ENCODE measurements at regions not wholly inside any gene's neighbourhood (a gene's known extent, or its start where the extent isn't known, plus 50 kb on each side); places are given as distances from the start of the nearest gene placed in this dataset.

- Histone ChIP-seq H3K27me3 (ENCODE audit: control insufficient read depth in 1 of 2, insufficient read depth in 2 of 2, low read length in 1 of 2) (no peaks in the 10 kb centered on the region), H3K4me1 (ENCODE audit: control insufficient read depth in 1 of 2, insufficient read depth in 2 of 2, low read length in 2 of 2) (no peaks in the 10 kb centered on the region), H3K9me3 (ENCODE audit: control insufficient read depth, low read length) (no peaks in the 10 kb centered on the region), H3K4me3 (ENCODE audit: low read length in 2 of 2) (no peak overlapping the region), H3K36me3 (ENCODE audit: control insufficient read depth in 1 of 2, insufficient read depth in 2 of 2, low read length in 1 of 2) (no peaks in the 10 kb centered on the region), H3K27ac (ENCODE audit: low read depth in 1 of 2, low read length in 2 of 2) (no peak overlapping the region)
- intact Hi-C loops (cut with DNase I): no loop called here
- DNase-seq: no peak
- 62 to 80% methylated on average over 3 of the region's 3 CpGs for WGBS, 2 donors
- no peak for ATAC-seq (ENCODE audit: low FRiP score)
Measured at GRCh38 chr9:86452201-86452828, 98.1 kb upstream of the TUT7 start.

GRCh38 chr9:86449246-86449645 lies 95.0 kb upstream of the TUT7 start:
- ATAC-seq (ENCODE audit: low FRiP score): no peak

GRCh38 chr9:86445671-86446070 lies 91.5 kb upstream of the TUT7 start:
- intact Hi-C loops (cut with DNase I): no loop called here

More at GRCh38 chr9:86449246-86449645, 95.0 kb upstream of the TUT7 start:
- Histone ChIP-seq H3K4me1 (ENCODE audit: control insufficient read depth in 1 of 2, insufficient read depth in 2 of 2, low read length in 2 of 2) (no peaks in the 10 kb centered on the region), H3K36me3 (ENCODE audit: control insufficient read depth in 1 of 2, insufficient read depth in 2 of 2, low read length in 1 of 2) (no peaks in the 10 kb centered on the region), H3K27me3 (ENCODE audit: control insufficient read depth in 1 of 2, insufficient read depth in 2 of 2, low read length in 1 of 2) (no peaks in the 10 kb centered on the region), H3K27ac (ENCODE audit: low read depth in 1 of 2, low read length in 2 of 2) (no peak overlapping the region), H3K9me3 (ENCODE audit: control insufficient read depth, low read length) (no peaks in the 10 kb centered on the region), H3K4me3 (ENCODE audit: low read length in 2 of 2) (no peak overlapping the region)
- DNase-seq: no peak
- 84 to 91% methylated on average over 2 of the region's 2 CpGs for WGBS, 2 donors
- intact Hi-C loops (cut with DNase I): no loop called here

GRCh38 chr9:86443992-86444391 lies 89.8 kb upstream of the TUT7 start:
- H3K36me3 ChIP-seq (ENCODE audit: control insufficient read depth in 1 of 2, insufficient read depth in 2 of 2, low read length in 1 of 2): no peaks in the 10 kb centered on the region

More at GRCh38 chr9:86445671-86446070, 91.5 kb upstream of the TUT7 start:
- Histone ChIP-seq H3K4me1 (ENCODE audit: control insufficient read depth in 1 of 2, insufficient read depth in 2 of 2, low read length in 2 of 2) (no peaks in the 10 kb centered on the region), H3K4me3 (ENCODE audit: low read length in 2 of 2) (no peak overlapping the region), H3K9me3 (ENCODE audit: control insufficient read depth, low read length) (no peaks in the 10 kb centered on the region), H3K27me3 (ENCODE audit: control insufficient read depth in 1 of 2, insufficient read depth in 2 of 2, low read length in 1 of 2) (no peaks in the 10 kb centered on the region), H3K27ac (ENCODE audit: low read depth in 1 of 2, low read length in 2 of 2) (no peak overlapping the region), H3K36me3 (ENCODE audit: control insufficient read depth in 1 of 2, insufficient read depth in 2 of 2, low read length in 1 of 2) (no peaks in the 10 kb centered on the region)
- DNase-seq (no peak), ATAC-seq (ENCODE audit: low FRiP score) (no peak)
- 58 to 81% methylated on average over 1 of the region's 1 CpG for WGBS, 2 donors

GRCh38 chr9:86434039-86434726 lies 80.0 kb upstream of the TUT7 start:
- ATAC-seq (ENCODE audit: low FRiP score) (peak; percentile 79), DNase-seq (peak in 1 of 2 donors; percentile 66)
- Histone ChIP-seq H3K27me3 (ENCODE audit: control insufficient read depth in 1 of 2, insufficient read depth in 2 of 2, low read length in 1 of 2) (no peaks in the 10 kb centered on the region), H3K9me3 (ENCODE audit: control insufficient read depth, low read length) (no peaks in the 10 kb centered on the region), H3K4me1 (ENCODE audit: control insufficient read depth in 1 of 2, insufficient read depth in 2 of 2, low read length in 2 of 2) (no peaks in the 10 kb centered on the region), H3K4me3 (ENCODE audit: low read length in 2 of 2) (no peak overlapping the region), H3K36me3 (ENCODE audit: control insufficient read depth in 1 of 2, insufficient read depth in 2 of 2, low read length in 1 of 2) (no peaks in the 10 kb centered on the region), H3K27ac (ENCODE audit: low read depth in 1 of 2, low read length in 2 of 2) (no peak overlapping the region)
- intact Hi-C loops (cut with DNase I): loop anchor here (5.0 to 10.0 kb wide), 3 partner anchors 891 to 1231 kb away; no protein-coding TSS in a partner anchor
- 57% methylated on average over 9 of the region's 9 CpGs for WGBS, 2 donors

More at GRCh38 chr9:86443992-86444391, 89.8 kb upstream of the TUT7 start:
- Histone ChIP-seq H3K27me3 (ENCODE audit: control insufficient read depth in 1 of 2, insufficient read depth in 2 of 2, low read length in 1 of 2) (no peaks in the 10 kb centered on the region), H3K4me3 (ENCODE audit: low read length in 2 of 2) (no peak overlapping the region), H3K27ac (ENCODE audit: low read depth in 1 of 2, low read length in 2 of 2) (no peak overlapping the region), H3K9me3 (ENCODE audit: control insufficient read depth, low read length) (no peaks in the 10 kb centered on the region), H3K4me1 (ENCODE audit: control insufficient read depth in 1 of 2, insufficient read depth in 2 of 2, low read length in 2 of 2) (no peaks in the 10 kb centered on the region)
- no peak for ATAC-seq (ENCODE audit: low FRiP score)
- intact Hi-C loops (cut with DNase I): no loop called here
- DNase-seq: no peak
- WGBS, 2 donors: 51 to 84% methylated on average over 3 of the region's 3 CpGs

GRCh38 chr9:86424251-86424891 lies 70.2 kb upstream of the TUT7 start:
- intact Hi-C loops (cut with DNase I): no loop called here
- Histone ChIP-seq H3K4me1 (ENCODE audit: control insufficient read depth in 1 of 2, insufficient read depth in 2 of 2, low read length in 2 of 2) (no peaks in the 10 kb centered on the region), H3K4me3 (ENCODE audit: low read length in 2 of 2) (no peak overlapping the region), H3K36me3 (ENCODE audit: control insufficient read depth in 1 of 2, insufficient read depth in 2 of 2, low read length in 1 of 2) (no peaks in the 10 kb centered on the region), H3K27me3 (ENCODE audit: control insufficient read depth in 1 of 2, insufficient read depth in 2 of 2, low read length in 1 of 2) (no peaks in the 10 kb centered on the region), H3K9me3 (ENCODE audit: control insufficient read depth, low read length) (peaks cover 3% of the 10 kb centered on the region), H3K27ac (ENCODE audit: low read depth in 1 of 2, low read length in 2 of 2) (no peak overlapping the region)
- DNase-seq (peak in 1 of 2 donors; percentile 62), ATAC-seq (ENCODE audit: low FRiP score) (no peak)
- 49 to 58% methylated on average over 10 of the region's 10 CpGs for WGBS, 2 donors

- no peaks in the 10 kb centered on the region for H3K36me3 ChIP-seq (ENCODE audit: control insufficient read depth in 1 of 2, insufficient read depth in 2 of 2, low read length in 1 of 2)
- intact Hi-C loops (cut with DNase I): no loop called here
- no peak for ATAC-seq (ENCODE audit: low FRiP score)
- H3K27ac ChIP-seq (ENCODE audit: low read depth in 1 of 2, low read length in 2 of 2): no peak overlapping the region
- no peaks in the 10 kb centered on the region for H3K27me3 ChIP-seq (ENCODE audit: control insufficient read depth in 1 of 2, insufficient read depth in 2 of 2, low read length in 1 of 2)
- H3K9me3 ChIP-seq (ENCODE audit: control insufficient read depth, low read length): no peaks in the 10 kb centered on the region
- WGBS, 2 donors: 53% methylated on average over 10 of the region's 10 CpGs
- H3K4me1 ChIP-seq (ENCODE audit: control insufficient read depth in 1 of 2, insufficient read depth in 2 of 2, low read length in 2 of 2): no peaks in the 10 kb centered on the region
- DNase-seq: no peak
- no peak overlapping the region for H3K4me3 ChIP-seq (ENCODE audit: low read length in 2 of 2)
Measured at GRCh38 chr9:86413971-86414880, 60.0 kb upstream of the TUT7 start.

GRCh38 chr9:86410281-86410680 lies 56.1 kb upstream of the TUT7 start:
- intact Hi-C loops (cut with DNase I): no loop called here

More at GRCh38 chr9:86410281-86410680, 56.1 kb upstream of the TUT7 start:
- WGBS, 2 donors: 82 to 86% methylated on average over 5 of the region's 5 CpGs
- Histone ChIP-seq H3K9me3 (ENCODE audit: control insufficient read depth, low read length) (no peaks in the 10 kb centered on the region), H3K27ac (ENCODE audit: low read depth in 1 of 2, low read length in 2 of 2) (no peak overlapping the region), H3K4me1 (ENCODE audit: control insufficient read depth in 1 of 2, insufficient read depth in 2 of 2, low read length in 2 of 2) (no peaks in the 10 kb centered on the region), H3K27me3 (ENCODE audit: control insufficient read depth in 1 of 2, insufficient read depth in 2 of 2, low read length in 1 of 2) (no peaks in the 10 kb centered on the region), H3K36me3 (ENCODE audit: control insufficient read depth in 1 of 2, insufficient read depth in 2 of 2, low read length in 1 of 2) (no peaks in the 10 kb centered on the region), H3K4me3 (ENCODE audit: low read length in 2 of 2) (no peak overlapping the region)
- ATAC-seq (ENCODE audit: low FRiP score) (no peak), DNase-seq (no peak)
